Calu3 (cell line): ENCODE measurements at regions not wholly inside any gene's neighbourhood (a gene's known extent, or its start where the extent isn't known, plus 50 kb on each side); places are given as distances from the start of the nearest gene placed in this dataset.

Experiments
- BruUV-seq: library from RNA; stranded (reverse); fragments of 400-500 nt; replicated peaks from 2 replicates; lab custom pipeline; 2021; lab: Mats Ljungman, UMichigan
- CTCF ChIA-PET: fragments of 300-600 bp; sonication (Branson Sonifier 250); formaldehyde crosslinking; loops from one replicate; lab custom pipeline; 2022; ENCODE audit warnings: antibody characterized with exemption; lab: Charles Lee
- DNase-seq: peaks from one replicate; pipeline ENCODE4 v3.0.0; 2022
- H3K27ac Mint-ChIP-seq: one replicate; pipeline ENCODE4 v1.8.0; 2022; ENCODE audit warnings: mixed read lengths; ENCODE audit not compliant: unreplicated experiment
- H3K27me3 Mint-ChIP-seq: one replicate; pipeline ENCODE4 v1.8.0; 2022; ENCODE audit warnings: mixed read lengths; ENCODE audit not compliant: unreplicated experiment
- H3K36me3 Mint-ChIP-seq: one replicate; pipeline ENCODE4 v1.8.0; 2022; ENCODE audit warnings: mild to moderate bottlenecking, moderate library complexity, mixed read lengths; ENCODE audit not compliant: insufficient read depth, unreplicated experiment
- H3K4me1 Mint-ChIP-seq: one replicate; pipeline ENCODE4 v1.8.0; 2022; ENCODE audit warnings: mild to moderate bottlenecking, low read depth, mixed read lengths; ENCODE audit not compliant: unreplicated experiment
- H3K4me3 Mint-ChIP-seq: one replicate; pipeline ENCODE4 v1.8.0; 2022; ENCODE audit warnings: mild to moderate bottlenecking, low read depth, moderate library complexity, mixed read lengths; ENCODE audit not compliant: unreplicated experiment
- H3K9me3 Mint-ChIP-seq: one replicate; pipeline ENCODE4 v1.8.0; 2022; ENCODE audit warnings: low read depth, mixed read lengths; ENCODE audit not compliant: unreplicated experiment
- CTCF ChIP-seq: fragments of 200-600 bp; IDR thresholded peaks from one replicate; pipeline ENCODE4 v1.8.0; 2022; ENCODE audit warnings: antibody characterized with exemption; ENCODE audit not compliant: unreplicated experiment
- intact Hi-C: fragments of 100-400 bp; cut with micrococcal nuclease; formaldehyde crosslinking; loops from one replicate; pipeline ENCODE4 v1.10.0; 2022; ENCODE audit not compliant: unreplicated experiment

DNA sequence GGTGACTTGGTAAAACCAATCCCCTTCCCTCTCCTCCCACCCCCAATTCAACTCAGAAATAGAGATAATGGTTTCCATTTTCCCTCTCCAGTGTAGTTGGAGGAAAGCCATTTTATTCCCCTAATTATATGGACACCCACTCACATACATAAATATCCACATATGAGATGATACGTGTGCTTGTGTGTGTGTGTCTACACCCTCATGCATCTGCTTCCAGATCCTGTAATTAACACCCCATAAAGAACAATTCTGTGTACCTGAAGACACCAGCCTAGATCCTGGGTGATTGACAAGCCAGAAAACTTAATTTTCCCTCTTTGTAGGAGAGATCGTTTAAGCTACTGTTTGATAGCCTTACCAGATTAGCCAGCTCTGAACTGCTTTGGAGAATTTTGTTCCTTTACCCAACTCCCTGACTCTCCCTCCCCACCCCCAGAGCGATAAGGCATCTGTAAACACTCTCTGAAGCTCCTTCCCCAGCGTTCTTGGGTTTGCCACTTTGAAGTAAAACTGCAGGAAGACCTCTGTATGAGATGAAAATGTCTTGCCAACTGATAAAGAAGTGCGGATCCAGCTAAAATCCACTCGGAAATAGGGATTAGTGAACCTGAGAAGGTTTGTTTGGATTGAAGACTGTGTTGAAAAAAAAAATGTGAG, 175.7 kb downstream of the RGS9 start:
- Mint-ChIP-seq H3K27me3 (peaks cover 76% of the 10 kb centered on the region), H3K36me3 (no peaks in the 10 kb centered on the region), H3K4me1 (no peaks in the 10 kb centered on the region), H3K9me3 (no peaks in the 10 kb centered on the region), H3K27ac (no peak overlapping the region), H3K4me3 (no peak overlapping the region)
- no peak for TF ChIP-seq CTCF
- no TSS peak for BruUV-seq
- DNase-seq: no peak
- CTCF ChIA-PET: interaction anchor here (0.7 kb wide), 1 partner anchor 644 kb away, joined by 3 read pairs; no protein-coding TSS in a partner anchor
- intact Hi-C loops: no loop called here

DNA sequence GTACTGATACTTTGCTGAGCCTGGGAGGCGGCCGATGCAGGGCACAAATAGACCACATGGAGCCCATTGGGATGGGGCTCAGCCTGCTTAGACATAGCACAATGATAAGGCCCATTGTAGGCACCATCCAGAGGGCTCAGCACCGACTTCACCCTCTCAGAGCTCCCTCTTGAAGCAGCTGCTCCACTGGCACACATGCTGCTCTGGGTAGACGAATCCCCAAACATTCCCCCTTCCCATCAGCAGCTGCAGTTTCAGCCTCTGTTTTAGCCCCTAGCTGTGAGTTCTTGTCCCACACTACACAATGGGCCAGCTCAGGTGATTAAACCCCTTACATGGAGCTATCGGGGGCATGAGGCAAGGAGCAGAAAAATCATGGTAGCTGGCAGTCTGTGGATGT, 174.1 kb downstream of the RGS9 start:
- Mint-ChIP-seq H3K36me3 (no peaks in the 10 kb centered on the region), H3K27ac (no peak overlapping the region), H3K27me3 (peaks cover 77% of the 10 kb centered on the region), H3K9me3 (no peaks in the 10 kb centered on the region), H3K4me3 (no peak overlapping the region), H3K4me1 (no peaks in the 10 kb centered on the region)
- no peak for TF ChIP-seq CTCF
- CTCF ChIA-PET: no interaction called here
- no TSS peak for BruUV-seq
- no peak for DNase-seq
- intact Hi-C loops: no loop called here

DNA sequence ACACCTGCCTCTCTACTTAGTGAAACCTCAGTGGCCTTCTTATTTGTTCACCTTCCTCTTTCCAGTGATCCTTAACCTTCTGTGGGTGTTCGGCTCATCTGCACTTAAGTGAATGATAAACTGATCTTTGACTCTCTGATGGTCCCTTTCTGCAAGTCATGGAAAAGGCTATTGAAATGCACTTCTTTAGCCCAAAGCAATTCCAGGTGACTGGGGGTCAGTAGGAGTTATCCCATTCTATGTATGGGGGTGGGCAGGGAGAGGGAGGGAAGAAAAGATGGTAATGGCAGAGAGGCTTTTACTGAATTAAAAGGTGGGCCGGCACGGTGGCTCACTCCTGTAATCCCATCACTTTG, 170.8 kb downstream of the RGS9 start:
- H3K4me1 Mint-ChIP-seq: no peaks in the 10 kb centered on the region
- DNase-seq: no peak
- BruUV-seq: no TSS peak
- H3K4me3 Mint-ChIP-seq: no peak overlapping the region
- TF ChIP-seq CTCF: no peak
- intact Hi-C loops: loop anchor here (1.0 kb wide), 1 partner anchor 23 kb away; no protein-coding TSS in a partner anchor
- no peaks in the 10 kb centered on the region for H3K9me3 Mint-ChIP-seq
- CTCF ChIA-PET: interaction anchor here (0.7 kb wide), 1 partner anchor 604 kb away, joined by 3 read pairs; no protein-coding TSS in a partner anchor
- no peaks in the 10 kb centered on the region for H3K36me3 Mint-ChIP-seq
- no peak overlapping the region for H3K27ac Mint-ChIP-seq
- H3K27me3 Mint-ChIP-seq: peaks cover 56% of the 10 kb centered on the region

DNA sequence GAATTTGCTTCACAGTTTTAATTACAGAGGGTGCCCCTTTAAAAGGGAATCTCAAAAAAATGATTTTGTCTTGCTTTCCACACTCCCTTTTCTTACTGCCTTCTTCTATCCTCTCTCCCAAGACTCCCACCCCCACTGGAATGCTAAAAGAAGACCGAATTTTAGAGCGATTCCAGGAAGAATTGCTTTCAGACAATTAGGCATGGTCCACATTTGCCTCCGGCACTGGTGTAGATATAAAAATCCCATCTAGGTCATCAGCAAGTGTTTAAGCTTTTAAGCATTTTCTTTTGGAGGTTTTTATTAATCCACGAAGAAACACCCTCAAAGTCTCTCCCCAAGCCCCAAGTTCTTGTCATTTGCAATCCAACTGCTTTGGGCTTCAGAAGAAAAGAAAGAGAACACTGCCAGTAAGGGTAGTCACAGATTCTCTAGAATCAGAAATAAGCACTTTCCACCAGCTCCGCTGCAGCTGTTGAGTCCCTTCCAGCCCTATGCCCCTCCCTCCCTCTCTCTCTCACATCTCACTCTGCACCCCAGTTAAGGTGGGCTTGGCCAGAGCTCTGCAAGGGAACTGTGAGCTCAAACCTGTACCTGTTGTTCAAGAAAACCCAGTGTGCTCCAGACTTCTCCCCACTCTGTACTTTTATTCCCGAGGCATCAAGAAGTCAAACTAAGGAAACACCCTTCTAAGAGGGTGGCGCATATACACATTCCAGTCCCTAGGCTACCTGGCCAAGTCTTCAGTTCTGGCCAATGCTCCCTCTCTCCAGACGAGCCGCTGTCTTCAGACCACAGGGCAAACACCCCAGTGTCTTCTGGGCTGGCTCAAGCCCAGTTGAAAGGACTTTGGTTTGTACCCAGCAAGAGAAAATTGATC, 170.2 kb downstream of the RGS9 start:
- H3K27ac Mint-ChIP-seq: no peak overlapping the region
- intact Hi-C loops: loop anchor here (1.0 kb wide), 1 partner anchor 22 kb away; no protein-coding TSS in a partner anchor
- DNase-seq: no peak
- no peak for TF ChIP-seq CTCF
- no peaks in the 10 kb centered on the region for H3K36me3 Mint-ChIP-seq
- no peaks in the 10 kb centered on the region for H3K4me1 Mint-ChIP-seq
- H3K9me3 Mint-ChIP-seq: no peaks in the 10 kb centered on the region
- no peak overlapping the region for H3K4me3 Mint-ChIP-seq
- peaks cover 50% of the 10 kb centered on the region for H3K27me3 Mint-ChIP-seq
- BruUV-seq: no TSS peak
- CTCF ChIA-PET: no interaction called here
